GM12878 (cell line): ENCODE measurements at regions not wholly inside any gene's neighbourhood (a gene's known extent, or its start where the extent isn't known, plus 50 kb on each side); places are given as distances from the start of the nearest gene placed in this dataset.

Experiments used
- ATAC-seq: fragments of 200-7000 bp; cut with Tn5 transposase; 3 replicates; pipeline ENCODE4 v1.9.1; 2020; ENCODE audit warnings: mild to moderate bottlenecking, moderate library complexity
- BruUV-seq: library from RNA; stranded (reverse); fragments of 400-500 nt; replicated peaks from 2 replicates; lab custom pipeline; 2021; lab: Mats Ljungman, UMichigan
- CTCF ChIA-PET: fragments of 300-600 bp; sonication (Branson Sonifier 250); formaldehyde crosslinking; extraction: SDS; loops from one replicate; lab custom pipeline; 2021; ENCODE audit warnings: inconsistent platforms; lab: Yijun Ruan, JAX
- POLR2A ChIA-PET: fragments of 350-600 bp; formaldehyde crosslinking; extraction: SDS; loops from one replicate; lab custom pipeline; 2021; ENCODE audit warnings: inconsistent platforms; lab: Charles Lee
- RAD21 ChIA-PET: fragments of 300-600 bp; sonication (Branson Sonifier 250); formaldehyde crosslinking; loops from one replicate; lab custom pipeline; 2023; ENCODE audit warnings: antibody characterized with exemption; ENCODE audit not compliant: unreplicated experiment; lab: Charles Lee
- SMC1A ChIA-PET: fragments of 300-600 bp; sonication (Branson Sonifier 250); formaldehyde crosslinking; loops from one replicate; lab custom pipeline; 2023; ENCODE audit not compliant: unreplicated experiment, uncharacterized antibody; lab: Charles Lee
- DNase-seq: peaks from one replicate; pipeline ENCODE4 v3.0.0-alpha.2; 2011; ENCODE audit warnings: low read depth, low spot score
- FAIRE-seq: peaks from 3 replicates; lab custom pipeline; 2011; peaks lifted over from hg19 to GRCh38; lab: Jason Lieb, UNC
- H2AFZ ChIP-seq: 2 replicates; pipeline ENCODE4 v1.6.0; 2011; ENCODE audit warnings: low read depth, low read length, control low read depth; ENCODE audit not compliant: control insufficient read depth
- H3K27ac ChIP-seq: 2 replicates; pipeline ENCODE4 v1.5.1; 2011; ENCODE audit warnings: control low read depth; ENCODE audit not compliant: control insufficient read depth, insufficient read depth
- H3K27me3 ChIP-seq, 2 experiments: replicated peaks in 1 of 2; 2 replicates each; pipeline versions ENCODE4 v1.6.0 to v1.6.1; 2011; ENCODE audit warnings: low read length in 1 of 2; ENCODE audit not compliant: control insufficient read depth in 2 of 2, insufficient read depth in 2 of 2
- H3K36me3 ChIP-seq, 2 experiments: 2 replicates each; pipeline ENCODE4 v1.5.1; 2011; ENCODE audit warnings: low read length in 1 of 2; ENCODE audit not compliant: control insufficient read depth in 2 of 2, insufficient read depth in 2 of 2
- H3K4me1 ChIP-seq: 2 replicates; pipeline ENCODE4 v1.6.1; 2011; ENCODE audit warnings: mild to moderate bottlenecking, low read length, moderate library complexity, mixed read lengths; ENCODE audit not compliant: control insufficient read depth, insufficient read depth
- H3K4me2 ChIP-seq: 2 replicates; pipeline ENCODE4 v1.6.0; 2011; ENCODE audit warnings: control low read depth; ENCODE audit not compliant: control insufficient read depth, insufficient read depth
- H3K4me3 ChIP-seq: fragments of 200-600 bp; sonication (generic); 2 replicates; pipeline ENCODE4 v1.5.1; 2016
- H3K79me2 ChIP-seq: 2 replicates; pipeline ENCODE4 v1.6.0; 2011; ENCODE audit warnings: low read length; ENCODE audit not compliant: control insufficient read depth, insufficient read depth
- H3K9ac ChIP-seq: 2 replicates; pipeline ENCODE4 v1.8.0; 2011; ENCODE audit warnings: low read length, control low read depth, mixed read lengths; ENCODE audit not compliant: control insufficient read depth, insufficient read depth
- H3K9me3 ChIP-seq: replicated peaks from 3 replicates; pipeline ENCODE4 v1.5.1; 2011; ENCODE audit warnings: mild to moderate bottlenecking, low read length; ENCODE audit not compliant: control insufficient read depth, insufficient read depth
- H4K20me1 ChIP-seq: 2 replicates; pipeline ENCODE4 v1.6.0; 2011; ENCODE audit not compliant: control insufficient read depth, insufficient read depth
- ASH2L ChIP-seq: fragments of 300-600, 200-600 bp; sonication (generic); IDR thresholded peaks from 2 replicates; pipeline ENCODE4 v1.6.1; 2017; ENCODE audit warnings: low read depth, mild to moderate bottlenecking, borderline replicate concordance
- ATF2 ChIP-seq: IDR thresholded peaks from 2 replicates; pipeline ENCODE4 v1.6.1; 2012; ENCODE audit warnings: low read length, inconsistent platforms
- FOS ChIP-seq: IDR thresholded peaks from 3 replicates; pipeline ENCODE4 v1.6.1; 2011; ENCODE audit warnings: borderline replicate concordance; ENCODE audit not compliant: insufficient read length; ENCODE audit errors: extremely low read depth
- FOXM1 ChIP-seq: IDR thresholded peaks from 2 replicates; pipeline ENCODE4 v1.6.1; 2012; ENCODE audit warnings: low read depth, mild to moderate bottlenecking, inconsistent platforms, low read length, moderate library complexity
- MYC ChIP-seq: IDR thresholded peaks from 2 replicates; pipeline ENCODE4 v1.6.1; 2011; ENCODE audit warnings: mild to moderate bottlenecking, low read length, moderate library complexity, inconsistent platforms; ENCODE audit not compliant: insufficient read depth, insufficient replicate concordance, insufficient read length, severe bottlenecking
- SMC3 ChIP-seq: IDR thresholded peaks from 2 replicates; pipeline ENCODE4 v1.6.1; 2011; ENCODE audit warnings: low read length, improper control_type of control experiment, borderline replicate concordance
- WGBS: methylation state at CpG from one replicate; pipeline ENCODE4 v1.1.6; 2016; ENCODE audit warnings: low lambda C conversion rate; ENCODE audit not compliant: insufficient replicate concordance, insufficient coverage; ENCODE audit errors: missing lambda C conversion rate; 5-methylcytosine and 5-hydroxymethylcytosine counted together
- in situ Hi-C: fragments of 300-500 bp; cut with MboI; formaldehyde crosslinking; loops from 9 replicates; pipeline ENCODE4 v1.14.3; 2018; ENCODE audit warnings: mixed read lengths
- intact Hi-C: fragments of 100-400 bp; cut with micrococcal nuclease; formaldehyde crosslinking; loops from one replicate; pipeline ENCODE4 v1.14.2; 2022; ENCODE audit not compliant: unreplicated experiment
- TF ChIP-seq, protein P1 (sequence below), 3 experiments: IDR thresholded peaks in 2 of 3; conservative IDR thresholded peaks in 1 of 3; 2 replicates each; pipeline ENCODE4 v1.5.1; 2011; ENCODE audit warnings: low read depth in 3 of 3, low read length in 3 of 3, mild to moderate bottlenecking in 3 of 3, control low read depth in 2 of 3, moderate library complexity in 2 of 3, inconsistent platforms in 1 of 3, mixed read lengths in 1 of 3; ENCODE audit not compliant: control insufficient read depth in 2 of 3, insufficient read depth in 1 of 3; ENCODE audit errors: extremely low read depth in 1 of 3

GRCh38 chr7:142482891-142483658 is 225.2 kb upstream of the PRSS58 start:
- H3K4me2 ChIP-seq: no peak overlapping the region
- BruUV-seq: no TSS peak
- intact Hi-C loops (loop anchor here (1.0 kb wide), 1 partner anchor 23 kb away; no protein-coding TSS in a partner anchor), in situ Hi-C loops (no loop called here)
- no peak for DNase-seq
- no peaks in the 10 kb centered on the region for H3K9me3 ChIP-seq
- no peak overlapping the region for H3K27ac ChIP-seq
- CTCF ChIA-PET: interaction anchor here (0.8 to 13.2 kb wide), 17 partner anchors 11 to 520 kb away, joined by 3 to 205 read pairs (median 4); no protein-coding TSS in a partner anchor
- RAD21 ChIA-PET: interaction anchor here (0.8 to 1.4 kb wide), 4 partner anchors 15 to 69 kb away, joined by 3 to 4 read pairs (median 3); no protein-coding TSS in a partner anchor
- no peaks in the 10 kb centered on the region for H4K20me1 ChIP-seq
- H3K79me2 ChIP-seq: no peaks in the 10 kb centered on the region
- no peaks in the 10 kb centered on the region; the same call in 1 of the 2 replicates for H3K4me1 ChIP-seq
- peak; percentile 92 for ATAC-seq
- H3K9ac ChIP-seq: no peak overlapping the region
- 29% methylated on average over 9 of the region's 9 CpGs for WGBS
- SMC1A ChIA-PET: interaction anchor here (0.6 to 1.6 kb wide), 4 partner anchors 9 to 22 kb away, joined by 3 to 6 read pairs (median 5); no protein-coding TSS in a partner anchor
- no peaks in the 10 kb centered on the region for H3K27me3 ChIP-seq
- no peak overlapping the region for H3K4me3 ChIP-seq
- no peaks in the 10 kb centered on the region for H3K36me3 ChIP-seq
- H2AFZ ChIP-seq: peak overlapping the region; percentile 17; the same call in 1 of the 2 replicates
- FAIRE-seq: peak; percentile 71
- POLR2A ChIA-PET: no interaction called here
- TF ChIP-seq SMC3: peak; percentile 35; the same call in 1 of the 2 replicates
- no peak for TF ChIP-seq FOS
- no peak for TF ChIP-seq MYC
- TF ChIP-seq ASH2L: no peak
- TF ChIP-seq, protein P1, sequence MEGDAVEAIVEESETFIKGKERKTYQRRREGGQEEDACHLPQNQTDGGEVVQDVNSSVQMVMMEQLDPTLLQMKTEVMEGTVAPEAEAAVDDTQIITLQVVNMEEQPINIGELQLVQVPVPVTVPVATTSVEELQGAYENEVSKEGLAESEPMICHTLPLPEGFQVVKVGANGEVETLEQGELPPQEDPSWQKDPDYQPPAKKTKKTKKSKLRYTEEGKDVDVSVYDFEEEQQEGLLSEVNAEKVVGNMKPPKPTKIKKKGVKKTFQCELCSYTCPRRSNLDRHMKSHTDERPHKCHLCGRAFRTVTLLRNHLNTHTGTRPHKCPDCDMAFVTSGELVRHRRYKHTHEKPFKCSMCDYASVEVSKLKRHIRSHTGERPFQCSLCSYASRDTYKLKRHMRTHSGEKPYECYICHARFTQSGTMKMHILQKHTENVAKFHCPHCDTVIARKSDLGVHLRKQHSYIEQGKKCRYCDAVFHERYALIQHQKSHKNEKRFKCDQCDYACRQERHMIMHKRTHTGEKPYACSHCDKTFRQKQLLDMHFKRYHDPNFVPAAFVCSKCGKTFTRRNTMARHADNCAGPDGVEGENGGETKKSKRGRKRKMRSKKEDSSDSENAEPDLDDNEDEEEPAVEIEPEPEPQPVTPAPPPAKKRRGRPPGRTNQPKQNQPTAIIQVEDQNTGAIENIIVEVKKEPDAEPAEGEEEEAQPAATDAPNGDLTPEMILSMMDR (IDR thresholded peaks at IDR 0.05 in 2 of 3, conservative IDR thresholded peaks at IDR 0.05 in 1 of 3; ENCODE audit: control insufficient read depth in 2 of 3, extremely low read depth in 1 of 3, insufficient read depth in 1 of 3, low read depth in 3 of 3, low read length in 3 of 3): peak; percentile 64 to 89 (median 85)
- TF ChIP-seq ATF2: no peak
- no peak for TF ChIP-seq FOXM1
- TF ChIP-seq, all 136 proteins: peak for 2
